Endothelial cell of umbilical vein (primary cell): ENCODE measurements at regions not wholly inside any gene's neighbourhood (a gene's known extent, or its start where the extent isn't known, plus 50 kb on each side); places are given as distances from the start of the nearest gene placed in this dataset.

Experiments
- BruUV-seq: library from RNA; stranded (reverse); fragments of 400-500 nt; replicated peaks from 2 replicates; lab custom pipeline; 2021; lab: Mats Ljungman, UMichigan
- CTCF ChIA-PET: fragments of 300-600, 350-600 bp; sonication (Branson Sonifier 250); formaldehyde crosslinking; loops from one replicate; lab custom pipeline; 2021; ENCODE audit warnings: antibody characterized with exemption, inconsistent platforms; lab: Charles Lee
- POLR2A ChIA-PET: fragments of 300-600, 350-600 bp; sonication (Branson Sonifier 250); formaldehyde crosslinking; loops from one replicate; lab custom pipeline; 2021; ENCODE audit warnings: antibody characterized with exemption, inconsistent platforms; lab: Charles Lee
- DNase-seq: peaks from one replicate; pipeline ENCODE4 v3.0.0-alpha.2; 2011; ENCODE audit warnings: low read depth, low spot score
- FAIRE-seq: peaks from 2 replicates; lab custom pipeline; 2011; peaks lifted over from hg19 to GRCh38; lab: Jason Lieb, UNC
- H2AFZ ChIP-seq: 2 replicates; pipeline ENCODE4 v1.6.0; 2012; ENCODE audit warnings: low read depth, low read length, control low read depth, inconsistent platforms
- H3K27ac ChIP-seq: 2 replicates; pipeline ENCODE4 v1.5.1; 2011; ENCODE audit warnings: low read depth, mild to moderate bottlenecking, control low read depth, low read length, moderate library complexity; ENCODE audit not compliant: insufficient read depth
- H3K27me3 ChIP-seq, 2 experiments: 2 replicates each; pipeline versions ENCODE4 v1.6.0 to v1.6.1; 2011; ENCODE audit warnings: low read length in 2 of 2, mixed read lengths in 1 of 2; ENCODE audit not compliant: control insufficient read depth in 2 of 2, insufficient read depth in 2 of 2
- H3K36me3 ChIP-seq, 2 experiments: 2 replicates in 1 of 2; 3 replicates in 1 of 2; pipeline ENCODE4 v1.5.1; 2011; ENCODE audit warnings: low read length in 2 of 2, mild to moderate bottlenecking in 1 of 2, moderate library complexity in 1 of 2; ENCODE audit not compliant: control insufficient read depth in 2 of 2, insufficient read depth in 2 of 2; ENCODE audit errors: extremely low read depth in 1 of 2
- H3K4me1 ChIP-seq: 3 replicates; pipeline ENCODE4 v1.5.1; 2011; ENCODE audit warnings: mild to moderate bottlenecking, low read length; ENCODE audit not compliant: control insufficient read depth, insufficient read depth; ENCODE audit errors: extremely low read depth
- H3K4me2 ChIP-seq: 2 replicates; pipeline ENCODE4 v1.6.1; 2011; ENCODE audit warnings: low read length, control low read depth, mixed read lengths; ENCODE audit not compliant: insufficient read depth
- H3K4me3 ChIP-seq, 3 experiments: fragments of 200-600 bp in 1 of 3; sonication (generic), shearing (Covaris generic) in 1 of 3; replicated peaks in 1 of 3; 2 replicates each; pipeline ENCODE4 v1.5.1; 2011 to 2016; ENCODE audit warnings: control low read depth in 3 of 3, low read length in 3 of 3, mild to moderate bottlenecking in 2 of 3, inconsistent platforms in 1 of 3, low read depth in 1 of 3, moderate library complexity in 1 of 3; ENCODE audit not compliant: insufficient read depth in 1 of 3
- H3K79me2 ChIP-seq: 2 replicates; pipeline ENCODE4 v1.6.0; 2012; ENCODE audit warnings: low read length, inconsistent platforms; ENCODE audit not compliant: control insufficient read depth, insufficient read depth
- H3K9ac ChIP-seq: replicated peaks from 2 replicates; pipeline ENCODE3; 2011; ENCODE audit warnings: low read length, control low read depth; ENCODE audit not compliant: insufficient read depth; ENCODE audit errors: extremely low read depth
- H3K9me1 ChIP-seq: replicated peaks from 3 replicates; pipeline ENCODE4 v1.6.0; 2011; ENCODE audit warnings: mild to moderate bottlenecking, low read length; ENCODE audit not compliant: control insufficient read depth, insufficient read depth; ENCODE audit errors: extremely low read depth
- H3K9me3 ChIP-seq: replicated peaks from 2 replicates; pipeline ENCODE4 v1.5.1; 2012; ENCODE audit warnings: low read length, inconsistent platforms; ENCODE audit not compliant: control insufficient read depth, insufficient read depth
- H4K20me1 ChIP-seq: replicated peaks from 2 replicates; pipeline ENCODE3; 2011; ENCODE audit warnings: mild to moderate bottlenecking, low read length; ENCODE audit not compliant: control insufficient read depth, insufficient read depth; ENCODE audit errors: extremely low read depth
- CTCF ChIP-seq, 2 donors: IDR thresholded peaks; 1 replicate in 1 of 2; 2 replicates in 1 of 2; pipeline ENCODE4 v1.5.1; 2011; ENCODE audit warnings: low read length in 2 of 2, mild to moderate bottlenecking in 2 of 2, moderate library complexity in 2 of 2, control low read depth in 1 of 2, inconsistent platforms in 1 of 2, low read depth in 1 of 2; ENCODE audit not compliant: insufficient read depth in 1 of 2; ENCODE audit errors: extremely low read depth in 1 of 2
- EZH2 ChIP-seq: IDR thresholded peaks from 2 replicates; pipeline ENCODE4 v1.6.1; 2012; ENCODE audit warnings: borderline replicate concordance, low read depth, mild to moderate bottlenecking, moderate library complexity, low read length, inconsistent platforms; ENCODE audit not compliant: severe bottlenecking
- FOS ChIP-seq: IDR thresholded peaks from 2 replicates; pipeline ENCODE4 v1.6.1; 2011; ENCODE audit warnings: mild to moderate bottlenecking, low read length, moderate library complexity, borderline replicate concordance; ENCODE audit not compliant: insufficient read depth
- GATA2 ChIP-seq: IDR thresholded peaks from 2 replicates; pipeline ENCODE4 v1.7.0; 2011; ENCODE audit warnings: low read depth, mild to moderate bottlenecking, moderate library complexity, mixed read lengths, low read length; ENCODE audit not compliant: insufficient read length, insufficient read depth
- JUN ChIP-seq: IDR thresholded peaks from 2 replicates; pipeline ENCODE4 v1.6.1; 2011; ENCODE audit warnings: borderline replicate concordance, low read depth; ENCODE audit not compliant: insufficient read length, insufficient read depth
- MAX ChIP-seq: IDR thresholded peaks from 2 replicates; pipeline ENCODE4 v1.6.1; 2011; ENCODE audit not compliant: insufficient read depth, insufficient read length
- MYC ChIP-seq: IDR thresholded peaks from one replicate; pipeline ENCODE4 v1.6.1; 2011; ENCODE audit warnings: mild to moderate bottlenecking, low read depth, low read length
- POLR2A ChIP-seq: IDR thresholded peaks from 2 replicates; pipeline ENCODE4 v1.6.1; 2012; ENCODE audit warnings: low read depth, mild to moderate bottlenecking, control low read depth, low read length
- POLR2AphosphoS5 ChIP-seq: IDR thresholded peaks from 2 replicates; pipeline ENCODE4 v1.6.1; 2012; ENCODE audit warnings: low read depth, mild to moderate bottlenecking, control low read depth, low read length, moderate library complexity; ENCODE audit not compliant: insufficient read depth
- dilution Hi-C: fragments of 300-500 bp; cut with MboI; formaldehyde crosslinking; loops from one replicate; pipeline ENCODE4 v1.15.0; 2019; ENCODE audit warnings: low sequenced_read_pairs; ENCODE audit not compliant: extremely low pct_ligation_motif_present
- intact Hi-C: fragments of 100-400 bp; cut with micrococcal nuclease; formaldehyde crosslinking; loops from one replicate; pipeline ENCODE4 v1.10.0; 2022

GRCh38 chr6:11467364-11467763 is 70.2 kb upstream of the TMEM170B start:
- Histone ChIP-seq H3K9ac (no peak overlapping the region), H3K4me3 (no peak overlapping the region), H3K9me3 (no peaks in the 10 kb centered on the region), H3K79me2 (no peaks in the 10 kb centered on the region), H4K20me1 (no peaks in the 10 kb centered on the region), H3K4me2 (no peak overlapping the region), H3K27me3 (peaks cover 2 to 5% of the 10 kb centered on the region in 2 experiments), H3K27ac (no peak overlapping the region), H3K4me1 (no peaks in the 10 kb centered on the region), H3K36me3 (no peaks in the 10 kb centered on the region), H3K9me1 (no peaks in the 10 kb centered on the region), H2AFZ (no peak overlapping the region)
- no peak for TF ChIP-seq FOS
- no peak for TF ChIP-seq CTCF (IDR thresholded peaks at IDR 0.05; ENCODE audit: extremely low read depth in 1 of 2, insufficient read depth in 1 of 2, low read depth in 1 of 2, low read length in 2 of 2)
- TF ChIP-seq MYC: no peak
- TF ChIP-seq MAX: no peak
- no peak for TF ChIP-seq EZH2
- TF ChIP-seq POLR2A: no peak
- no peak for TF ChIP-seq JUN
- no peak for TF ChIP-seq GATA2
- TF ChIP-seq POLR2AphosphoS5: no peak
- dilution Hi-C loops: no loop called here
- CTCF ChIA-PET: no interaction called here
- DNase-seq (no peak), FAIRE-seq (no peak)
- intact Hi-C loops: no loop called here
- BruUV-seq: no TSS peak
- POLR2A ChIA-PET: no interaction called here
